HG03558 (cell line): ENCODE measurements at regions not wholly inside any gene's neighbourhood (a gene's known extent, or its start where the extent isn't known, plus 50 kb on each side); places are given as distances from the start of the nearest gene placed in this dataset.
"Not testable (repeated sequence)": the region's sequence is repeated elsewhere in the genome, so short reads cannot be mapped to it uniquely, and the experiment has no call there.

Experiments used
- ATAC-seq: cut with Tn5 transposase; IDR thresholded peaks from one replicate; pipeline ENCODE4 v1.9.1; 2021; ENCODE audit warnings: moderate number of reproducible peaks; ENCODE audit not compliant: unreplicated experiment; ENCODE audit errors: extremely low read depth

DNA sequence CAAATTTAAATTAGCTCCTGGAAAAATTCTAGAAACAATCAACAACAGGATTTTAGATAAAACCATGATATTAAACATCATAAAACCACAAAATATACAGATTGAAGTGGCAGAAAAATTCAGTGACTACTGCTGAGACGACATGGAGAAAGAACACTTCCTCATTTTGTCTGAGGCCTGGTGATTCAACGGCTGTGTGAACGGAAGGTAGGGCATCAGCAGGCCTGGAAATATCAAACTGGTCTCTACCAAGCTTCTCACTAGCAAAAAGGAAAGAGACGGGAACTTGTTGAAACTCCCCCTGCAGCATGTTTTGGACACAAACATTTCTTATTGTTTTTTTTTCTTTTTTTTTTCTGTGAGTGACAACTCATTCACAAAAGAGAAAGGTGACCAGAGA lies 58.0 kb upstream of the AHI1 start:
- ATAC-seq = no peak

GRCh38 chr6:135557582-135557981 lies 60.0 kb upstream of the AHI1 start:
- ATAC-seq = no peak

DNA sequence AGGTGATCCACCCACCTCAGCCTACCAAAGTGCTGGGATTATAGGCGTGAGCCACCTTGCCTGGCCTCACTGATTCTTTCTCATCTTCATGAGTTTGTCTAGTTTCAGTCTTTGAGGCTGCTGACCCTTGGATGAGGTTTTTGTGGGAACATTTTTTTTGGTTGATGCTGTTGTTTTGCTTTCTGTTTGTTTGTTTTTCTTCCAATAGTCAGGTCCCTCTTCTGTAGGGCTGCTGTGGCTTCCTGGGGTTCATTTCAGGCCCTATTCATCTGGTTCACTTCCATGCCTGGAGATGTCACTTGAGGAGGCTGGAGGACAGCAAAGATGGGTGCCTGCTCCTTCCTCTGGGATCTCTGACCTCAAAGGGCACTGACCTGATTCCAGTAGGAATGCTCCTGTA lies 68.1 kb upstream of the AHI1 start:
- ATAC-seq = not testable (repeated sequence)

DNA sequence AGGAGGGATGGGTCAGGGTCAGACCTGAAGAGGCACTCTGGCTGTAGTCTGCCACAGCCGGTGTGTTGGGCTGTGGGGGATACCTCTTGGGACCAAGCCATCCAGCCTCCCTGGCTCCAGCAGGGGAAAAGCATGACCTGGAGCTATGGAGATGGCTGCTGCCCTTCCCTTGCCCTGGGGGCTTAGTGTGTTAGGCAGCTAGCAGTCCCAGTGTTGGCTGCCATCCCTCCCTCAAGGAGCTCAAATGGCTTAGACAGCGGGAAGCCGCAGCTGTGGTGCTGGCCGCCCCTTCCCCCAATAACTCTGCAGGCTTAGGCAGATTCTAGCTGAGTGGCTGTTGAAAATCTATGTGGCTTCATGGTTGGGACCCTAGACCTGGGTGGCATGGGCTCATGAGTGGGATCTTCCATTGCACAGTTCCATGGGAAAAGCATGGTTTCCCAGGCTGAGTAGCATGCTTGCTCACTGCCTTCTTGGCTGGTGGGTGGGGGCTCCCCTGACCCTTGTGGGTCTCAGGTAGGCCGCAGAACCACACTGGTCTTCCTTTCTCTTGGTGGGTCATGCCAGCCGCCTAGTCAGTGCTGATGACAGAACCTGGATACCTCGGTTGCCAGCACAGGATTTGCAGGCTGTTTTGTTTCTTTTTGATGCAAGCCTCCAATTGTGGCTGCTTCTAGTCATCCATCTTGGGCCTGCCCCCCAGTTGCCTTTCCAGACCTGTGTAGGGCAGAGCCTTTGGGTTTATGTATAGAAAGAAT lies 69.0 kb upstream of the AHI1 start:
- ATAC-seq = no peak

DNA sequence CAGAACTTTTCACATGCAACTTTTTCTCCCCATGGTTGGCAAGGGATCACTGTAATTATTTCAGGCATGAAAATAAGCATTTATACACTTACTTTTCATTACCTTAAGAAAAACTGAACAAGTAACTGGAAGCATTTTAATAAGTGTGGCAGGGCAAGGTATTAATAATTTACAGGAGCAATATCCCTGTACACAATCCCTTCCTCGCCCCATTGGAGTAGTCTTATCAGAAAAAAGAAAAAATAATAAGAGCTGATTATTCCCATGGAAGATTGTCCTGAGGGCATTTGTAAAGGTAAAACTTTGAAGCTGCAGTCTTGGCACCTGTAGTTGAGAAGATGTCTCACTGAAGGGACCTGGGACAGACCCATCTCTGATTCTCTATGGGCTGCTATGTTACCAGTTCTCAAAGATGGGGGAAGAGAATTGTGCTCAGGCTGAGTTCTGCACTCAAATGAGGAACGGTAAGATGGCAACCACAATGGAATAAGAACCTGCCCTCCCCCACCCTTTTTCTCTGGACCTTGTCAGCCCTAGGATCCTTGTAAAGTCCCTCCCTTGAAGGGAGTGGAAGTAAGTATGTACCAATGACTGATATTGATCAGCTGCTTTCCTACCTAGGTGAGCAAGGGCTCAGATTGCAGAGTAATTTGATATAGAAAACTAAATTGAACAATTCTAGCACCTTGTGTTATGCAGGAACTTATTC lies 70.0 kb upstream of the AHI1 start:
- no peak for ATAC-seq

- ATAC-seq = peak; percentile 66
Observed at GRCh38 chr6:135568379-135568778, 70.8 kb upstream of the AHI1 start.

- no peak for ATAC-seq
Observed at GRCh38 chr6:135572051-135572450, 74.5 kb upstream of the AHI1 start.

- no peak for ATAC-seq
Observed at GRCh38 chr6:135575629-135576028, 78.1 kb upstream of the AHI1 start.

DNA sequence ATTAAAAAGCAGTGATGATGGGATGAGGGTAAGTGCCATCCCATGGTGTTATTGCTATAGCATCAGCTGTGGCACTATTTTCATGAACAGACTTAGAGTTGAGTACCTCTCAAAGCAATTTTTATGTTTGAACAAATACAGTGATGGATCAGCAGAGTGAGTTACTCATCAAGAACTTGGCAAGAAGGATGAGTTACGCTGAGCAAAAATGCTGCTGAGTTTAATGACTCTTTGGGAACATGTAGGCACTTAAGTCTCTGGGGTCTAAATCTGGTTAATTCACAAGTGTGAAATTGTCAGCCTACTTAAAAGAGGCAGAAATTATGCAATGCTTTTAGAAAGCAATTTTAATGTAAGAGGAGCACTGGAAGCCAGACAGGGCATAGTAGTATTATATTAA lies 78.5 kb upstream of the AHI1 start:
- no peak for ATAC-seq

- peak; percentile 84 for ATAC-seq
Observed at GRCh38 chr6:135577059-135577538, 79.6 kb upstream of the AHI1 start.

DNA sequence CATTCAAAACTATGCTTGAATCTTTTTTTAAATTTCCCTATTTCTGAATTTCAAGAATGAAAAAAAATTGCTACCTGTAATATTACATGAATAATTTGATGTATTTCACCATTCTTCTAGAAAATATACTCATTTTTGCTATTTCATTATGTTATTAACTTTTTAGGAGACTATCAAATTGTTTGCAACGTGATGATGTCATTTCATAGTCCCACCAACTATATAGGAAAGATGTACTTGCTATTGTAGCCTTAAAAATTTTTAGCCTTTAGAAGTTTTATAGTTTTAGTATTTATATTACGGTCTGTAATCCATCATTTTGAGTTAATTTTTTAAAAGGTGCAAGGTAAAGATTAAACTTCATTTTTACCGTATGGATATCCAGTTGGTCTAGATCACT lies 81.4 kb upstream of the AHI1 start:
- ATAC-seq = no peak

GRCh38 chr6:135581211-135581610 lies 83.7 kb upstream of the AHI1 start:
- no peak for ATAC-seq

DNA sequence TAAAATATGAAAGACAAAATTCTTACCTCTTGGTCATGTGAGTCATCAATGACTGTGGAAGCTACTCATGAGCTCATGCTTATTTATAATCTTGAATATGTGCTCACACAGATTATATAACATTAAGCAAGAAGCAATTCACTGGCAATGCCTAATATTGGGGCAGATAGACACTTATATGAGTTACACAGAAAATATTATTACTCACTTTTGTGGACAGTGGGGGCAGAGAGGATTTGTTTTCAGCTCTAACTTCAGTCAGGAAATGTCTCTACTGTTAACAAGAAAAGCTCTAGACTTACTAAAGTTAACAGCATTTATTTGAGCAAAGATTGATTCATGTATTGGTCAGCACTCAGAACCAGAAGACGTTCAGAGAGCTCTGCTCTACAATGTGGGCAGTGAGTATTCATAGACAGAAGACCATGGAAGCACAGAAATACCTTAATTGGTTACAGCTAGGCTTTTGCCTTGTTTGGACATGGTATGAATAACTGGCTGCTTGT lies 85.8 kb upstream of the AHI1 start:
- ATAC-seq = no peak

DNA sequence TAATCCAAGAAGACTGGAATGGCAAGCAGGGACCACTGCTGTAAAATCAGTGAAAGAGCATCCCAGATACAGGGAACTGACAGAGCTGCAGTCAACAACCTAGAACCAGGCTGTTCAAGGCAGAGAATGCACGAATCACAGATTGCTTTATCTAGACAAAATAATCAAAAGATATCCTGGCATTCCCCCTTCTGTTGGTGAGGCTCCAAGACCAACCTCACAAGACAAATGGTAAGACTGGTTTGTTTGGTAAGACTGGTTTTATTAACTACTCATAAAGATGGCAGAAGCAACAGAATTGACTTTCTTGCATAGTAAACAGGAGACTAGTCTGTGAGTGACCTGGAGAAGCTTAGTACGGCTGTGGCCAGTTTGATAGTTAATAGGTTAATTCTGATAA lies 88.8 kb upstream of the AHI1 start:
- ATAC-seq = no peak

GRCh38 chr6:135586844-135587243 lies 89.3 kb upstream of the AHI1 start:
- no peak for ATAC-seq

DNA sequence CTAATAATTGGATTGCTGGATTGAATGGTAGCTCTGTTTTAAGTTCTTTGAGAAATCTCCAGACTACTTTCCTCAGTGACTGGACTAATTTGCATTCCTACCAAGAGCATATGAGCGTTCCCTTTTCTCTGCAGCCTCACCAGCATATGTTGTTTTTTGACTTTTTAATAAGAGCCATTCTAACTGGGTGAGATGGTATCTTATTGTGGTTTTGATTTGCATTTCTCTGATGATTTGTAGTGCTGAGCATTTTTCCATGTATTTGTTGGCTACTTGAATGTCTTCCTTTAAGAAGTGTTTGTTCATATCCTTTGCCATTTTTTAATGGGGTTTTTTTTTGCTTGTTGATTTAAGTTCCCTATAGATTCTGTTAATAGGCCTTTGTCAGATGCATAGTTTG lies 94.7 kb upstream of the AHI1 start:
- no peak for ATAC-seq

DNA sequence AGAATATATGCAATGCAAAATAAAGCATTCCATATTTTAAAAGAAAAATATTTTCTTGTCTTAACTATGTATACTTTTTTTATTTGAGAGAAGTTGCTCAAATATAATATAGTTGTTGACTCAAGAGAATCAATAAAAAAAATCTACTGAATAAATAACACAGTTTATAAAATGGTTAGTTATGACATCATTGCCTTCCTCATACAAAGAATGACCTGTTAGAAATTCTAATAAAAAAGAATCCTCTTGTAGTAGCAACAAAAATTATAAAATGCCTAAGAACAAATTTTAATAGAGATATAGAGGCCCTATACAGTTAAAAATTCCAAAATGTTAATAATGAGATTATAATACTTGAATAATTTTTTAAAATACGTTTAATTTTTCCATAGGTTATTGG lies 96.5 kb upstream of the AHI1 start:
- no peak for ATAC-seq

GRCh38 chr6:135600086-135600702 lies 102.7 kb upstream of the AHI1 start:
- ATAC-seq = no peak

- no peak for ATAC-seq
Observed at GRCh38 chr6:135600931-135601330, 103.4 kb upstream of the AHI1 start.

DNA sequence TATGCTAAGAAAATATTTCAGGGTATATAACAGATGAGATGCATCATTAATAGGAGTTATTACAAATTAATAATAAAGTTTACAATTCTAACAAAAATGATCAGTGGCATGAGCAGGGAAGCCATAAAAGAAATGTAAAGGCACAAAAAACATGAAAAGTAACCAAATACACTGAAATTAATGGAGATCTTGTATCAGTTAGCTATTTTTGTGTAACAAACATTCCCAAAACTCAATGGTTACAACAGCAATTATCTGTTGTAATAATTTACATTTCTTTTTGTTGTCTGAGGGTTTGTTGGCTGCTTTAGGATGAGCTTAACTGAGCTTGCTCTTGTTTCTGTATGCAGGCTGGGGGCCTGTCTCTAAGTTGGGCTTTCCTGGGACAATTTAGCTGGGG lies 104.3 kb upstream of the AHI1 start:
- ATAC-seq = no peak

GRCh38 chr6:135603249-135603648 lies 105.7 kb upstream of the AHI1 start:
- ATAC-seq = no peak
